HCT116 (cell line): ENCODE measurements at regions not wholly inside any gene's neighbourhood (a gene's known extent, or its start where the extent isn't known, plus 50 kb on each side); places are given as distances from the start of the nearest gene placed in this dataset.

Source experiments
- ATAC-seq: fragments of 200-7000 bp; cut with Tn5 transposase; 2 replicates; pipeline ENCODE4 v1.9.1; 2020; ENCODE audit warnings: mild to moderate bottlenecking, moderate library complexity
- BruUV-seq: library from RNA; stranded (reverse); fragments of 400-500 nt; replicated peaks from 2 replicates; lab custom pipeline; 2021; lab: Mats Ljungman, UMichigan
- CTCF ChIA-PET: fragments of 300-600 bp; sonication (Branson Sonifier 250); formaldehyde crosslinking; loops from one replicate; lab custom pipeline; 2021; ENCODE audit warnings: antibody characterized with exemption; lab: Charles Lee
- POLR2A ChIA-PET: fragments of 300-600, 350-600 bp; sonication (Branson Sonifier 250); formaldehyde crosslinking; loops from one replicate; lab custom pipeline; 2021; ENCODE audit warnings: antibody characterized with exemption; lab: Charles Lee
- RAD21 ChIA-PET, 2 experiments: fragments of 300-600 bp; sonication (Branson Sonifier 250); formaldehyde crosslinking; loops; one replicate each; lab custom pipeline; 2023; ENCODE audit warnings: low total read pairs in 2 of 2; ENCODE audit not compliant: uncharacterized antibody in 2 of 2, unreplicated experiment in 2 of 2, low non-redundant PET in 1 of 2; lab: Charles Lee
- DNase-seq: peaks from one replicate; pipeline ENCODE4 v3.0.0-alpha.2; 2010; ENCODE audit warnings: low read depth, low spot score
- H2AFZ ChIP-seq: fragments of 200-600 bp; shearing (Covaris generic), sonication (generic); 2 replicates; pipeline ENCODE4 v1.6.1; 2017; ENCODE audit warnings: low read depth, mixed run types, mixed read lengths, antibody characterized with exemption, low read length; ENCODE audit not compliant: poor library complexity, severe bottlenecking
- H3K27ac ChIP-seq: 2 replicates; pipeline ENCODE4 v1.5.1; 2012; ENCODE audit warnings: low read depth, low read length
- H3K27me3 ChIP-seq: fragments of 200-600 bp; sonication (generic); 2 replicates; pipeline ENCODE4 v1.6.1; 2016; ENCODE audit warnings: mixed run types, low read length, mixed read lengths; ENCODE audit not compliant: insufficient read depth
- H3K36me3 ChIP-seq, 2 experiments: fragments of 200-500 bp in 1 of 2; fragments of 200-600 bp in 1 of 2; sonication (Bioruptor generic) in 1 of 2; sonication (generic) in 1 of 2; 2 replicates each; pipeline versions ENCODE4 v1.5.1 to v1.6.1; 2014 to 2016; ENCODE audit warnings: low read length in 2 of 2, inconsistent platforms in 1 of 2, mixed read lengths in 1 of 2, mixed run types in 1 of 2; ENCODE audit not compliant: insufficient read depth in 2 of 2, control insufficient read depth in 1 of 2
- H3K4me1 ChIP-seq, 2 experiments: fragments of 200-600 bp in 1 of 2; sonication (generic) in 1 of 2; 2 replicates each; pipeline versions ENCODE4 v1.5.1 to v1.6.1; 2012 to 2017; ENCODE audit warnings: low read length in 2 of 2, inconsistent platforms in 1 of 2, mild to moderate bottlenecking in 1 of 2, mixed read lengths in 1 of 2, mixed run types in 1 of 2, moderate library complexity in 1 of 2; ENCODE audit not compliant: insufficient read depth in 2 of 2, control insufficient read depth in 1 of 2
- H3K4me2 ChIP-seq: fragments of 200-600 bp; sonication (generic); 2 replicates; pipeline ENCODE4 v1.6.1; 2017; ENCODE audit warnings: mixed run types, low read length, mixed read lengths
- H3K4me3 ChIP-seq, 2 experiments: fragments of 200-600 bp in 1 of 2; sonication (generic) in 1 of 2; replicated peaks in 1 of 2; 2 replicates each; pipeline ENCODE4 v1.5.1; 2011 to 2016; ENCODE audit warnings: low read length in 2 of 2, control low read depth in 1 of 2, low read depth in 1 of 2, mild to moderate bottlenecking in 1 of 2, mixed read lengths in 1 of 2, mixed run types in 1 of 2
- H3K79me2 ChIP-seq: fragments of 200-600 bp; sonication (generic); 2 replicates; pipeline ENCODE4 v1.6.1; 2017; ENCODE audit warnings: mild to moderate bottlenecking, mixed run types, low read length, moderate library complexity, mixed read lengths; ENCODE audit not compliant: insufficient read depth
- H3K9ac ChIP-seq: fragments of 200-600 bp; sonication (generic); 2 replicates; pipeline ENCODE4 v1.6.1; 2016; ENCODE audit warnings: low read length, mixed read lengths
- H3K9me2 ChIP-seq: fragments of 200-600 bp; sonication (generic), shearing (Covaris generic); 2 replicates; pipeline ENCODE4 v1.6.1; 2017; ENCODE audit warnings: mixed run types, mild to moderate bottlenecking, moderate library complexity; ENCODE audit not compliant: insufficient read depth
- H3K9me3 ChIP-seq, 2 experiments: fragments of 200-500 bp in 1 of 2; fragments of 200-600 bp in 1 of 2; sonication (Bioruptor generic) in 1 of 2; sonication (generic) in 1 of 2; 2 replicates each; pipeline ENCODE4 v1.6.1; 2014 to 2017; ENCODE audit warnings: low read length in 2 of 2, mixed read lengths in 2 of 2, inconsistent platforms in 1 of 2, low read depth in 1 of 2, mild to moderate bottlenecking in 1 of 2, mixed run types in 1 of 2, moderate library complexity in 1 of 2; ENCODE audit not compliant: control insufficient read depth in 1 of 2, insufficient read depth in 1 of 2
- H4K20me1 ChIP-seq: fragments of 200-600 bp; sonication (generic), shearing (Covaris generic); 2 replicates; pipeline ENCODE4 v1.6.1; 2017; ENCODE audit warnings: mixed run types, mild to moderate bottlenecking, moderate library complexity; ENCODE audit not compliant: insufficient read depth
- CBX3 ChIP-seq: IDR thresholded peaks from 2 replicates; pipeline ENCODE4 v1.6.1; 2012; ENCODE audit warnings: low read depth
- CEBPB ChIP-seq: IDR thresholded peaks from 2 replicates; pipeline ENCODE4 v1.6.1; 2012; ENCODE audit warnings: low read depth
- EGR1 ChIP-seq: IDR thresholded peaks from 2 replicates; pipeline ENCODE4 v1.6.1; 2012; ENCODE audit warnings: low read depth
- ELF1 ChIP-seq: IDR thresholded peaks from 2 replicates; pipeline ENCODE4 v1.6.1; 2012; ENCODE audit warnings: low read depth, borderline replicate concordance
- EZH2phosphoT487 ChIP-seq: fragments of 200-600 bp; IDR thresholded peaks from 2 replicates; pipeline ENCODE4 v1.6.1; 2018; ENCODE audit warnings: antibody characterized with exemption, borderline replicate concordance
- FOSL1 ChIP-seq: IDR thresholded peaks from 2 replicates; pipeline ENCODE4 v1.6.1; 2012; ENCODE audit warnings: low read depth
- JUND ChIP-seq: IDR thresholded peaks from 2 replicates; pipeline ENCODE4 v1.6.1; 2012
- POLR2A ChIP-seq: IDR thresholded peaks from 2 replicates; pipeline ENCODE4 v1.7.0; 2011; ENCODE audit warnings: borderline replicate concordance; ENCODE audit not compliant: insufficient read depth, insufficient read length; ENCODE audit errors: extremely low read depth
- POLR2AphosphoS5 ChIP-seq: IDR thresholded peaks from 2 replicates; pipeline ENCODE4 v1.6.1; 2011; ENCODE audit warnings: mild to moderate bottlenecking, low read depth, low read length, moderate library complexity
- SP1 ChIP-seq: IDR thresholded peaks from 2 replicates; pipeline ENCODE4 v1.6.1; 2012; ENCODE audit warnings: low read depth
- SRF ChIP-seq: IDR thresholded peaks from 2 replicates; pipeline ENCODE4 v1.6.1; 2012; ENCODE audit warnings: low read depth
- TCF7L2 ChIP-seq: IDR thresholded peaks from 2 replicates; pipeline ENCODE4 v1.7.0; 2011; ENCODE audit warnings: borderline replicate concordance, inconsistent platforms; ENCODE audit not compliant: insufficient read depth, insufficient read length; ENCODE audit errors: extremely low read depth
- ZNF274 ChIP-seq: fragments of 200-500 bp; sonication (Bioruptor generic); IDR thresholded peaks from 2 replicates; pipeline ENCODE4 v1.6.1; 2014; ENCODE audit warnings: mild to moderate bottlenecking, low read depth, low read length, inconsistent platforms
- intact Hi-C: fragments of 100-400 bp; cut with micrococcal nuclease; formaldehyde crosslinking; loops from 2 replicates; pipeline ENCODE4 v1.10.0; 2022
- TF ChIP-seq, protein P1 (sequence below): IDR thresholded peaks from 2 replicates; pipeline ENCODE4 v1.6.1; 2012
- TF ChIP-seq, protein P2 (sequence below): IDR thresholded peaks from 2 replicates; pipeline ENCODE4 v1.6.1; 2012
- TF ChIP-seq, protein P3 (sequence below): IDR thresholded peaks from 2 replicates; pipeline ENCODE4 v1.6.1; 2012; ENCODE audit warnings: low read depth

DNA sequence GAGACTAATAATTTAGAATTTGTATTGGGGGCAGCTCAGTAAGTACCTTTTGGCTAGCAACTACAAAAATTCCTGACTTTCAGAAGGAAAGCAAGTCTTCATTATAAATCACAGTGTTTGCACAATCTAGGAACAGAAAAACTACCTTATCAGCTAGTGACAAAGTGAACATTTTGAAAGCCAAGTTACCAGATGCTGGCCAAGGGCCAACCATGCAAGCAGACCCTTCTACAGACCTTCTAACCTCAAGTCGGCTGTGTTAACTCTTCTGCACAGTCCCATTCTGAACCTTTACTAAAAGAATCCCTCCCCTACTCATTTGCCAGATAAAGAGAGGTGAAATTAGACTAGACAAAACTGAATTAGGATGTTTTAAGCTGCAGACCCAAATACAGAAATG is 341.9 kb downstream of the COL12A1 start:
- no peaks in the 10 kb centered on the region for H4K20me1 ChIP-seq
- no peak overlapping the region for H3K27ac ChIP-seq
- intact Hi-C loops = no loop called here
- no peaks in the 10 kb centered on the region for H3K9me3 ChIP-seq
- no peak overlapping the region for H3K9ac ChIP-seq
- H3K79me2 ChIP-seq = no peaks in the 10 kb centered on the region
- no peak overlapping the region for H3K4me3 ChIP-seq
- no peaks in the 10 kb centered on the region for H3K36me3 ChIP-seq
- no peak for TF ChIP-seq CBX3
- TF ChIP-seq POLR2AphosphoS5 = no peak
- TF ChIP-seq SP1 = no peak
- BruUV-seq = no TSS peak
- no peak overlapping the region for H2AFZ ChIP-seq
- no peaks in the 10 kb centered on the region for H3K4me1 ChIP-seq
- H3K4me2 ChIP-seq = no peak overlapping the region
- ATAC-seq (no peak), DNase-seq (no peak)
- H3K9me2 ChIP-seq = no peaks in the 10 kb centered on the region
- ChIA-PET RAD21 (no interaction called here), POLR2A (no interaction called here), CTCF (no interaction called here)
- no peaks in the 10 kb centered on the region for H3K27me3 ChIP-seq

DNA sequence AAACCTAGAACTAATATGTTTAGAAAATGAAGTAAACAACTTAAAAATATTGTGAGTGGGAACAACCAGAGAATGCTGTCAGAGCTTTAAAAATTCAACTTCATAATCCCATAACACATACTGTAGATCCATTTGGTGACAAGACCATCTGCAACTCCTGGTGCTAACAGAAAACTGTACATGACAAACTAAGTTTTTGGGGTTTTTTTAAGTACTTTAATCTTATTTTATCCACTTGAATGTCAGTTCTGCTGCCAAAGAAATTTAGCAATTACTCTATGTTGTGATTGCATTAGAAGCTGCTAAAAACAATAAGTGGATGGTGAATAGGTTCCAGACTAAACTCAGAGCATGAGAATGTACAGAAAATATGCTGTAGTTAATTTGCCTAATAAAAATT is 345.4 kb downstream of the COL12A1 start:
- Histone ChIP-seq H3K9me3 (no peaks in the 10 kb centered on the region), H3K27ac (no peak overlapping the region), H3K4me1 (no peaks in the 10 kb centered on the region), H3K79me2 (no peaks in the 10 kb centered on the region), H3K4me3 (no peak overlapping the region), H3K9ac (no peak overlapping the region), H3K36me3 (no peaks in the 10 kb centered on the region), H3K4me2 (no peak overlapping the region), H3K27me3 (no peaks in the 10 kb centered on the region), H3K9me2 (no peaks in the 10 kb centered on the region), H2AFZ (no peak overlapping the region), H4K20me1 (no peaks in the 10 kb centered on the region)
- RAD21 ChIA-PET = no interaction called here
- intact Hi-C loops = no loop called here
- no peak for DNase-seq
- POLR2A ChIA-PET = no interaction called here
- no peak for TF ChIP-seq ELF1
- TF ChIP-seq CBX3 = no peak
- no peak for TF ChIP-seq ZNF274
- no peak for TF ChIP-seq FOSL1
- TF ChIP-seq SP1 = no peak
- TF ChIP-seq, protein P1, sequence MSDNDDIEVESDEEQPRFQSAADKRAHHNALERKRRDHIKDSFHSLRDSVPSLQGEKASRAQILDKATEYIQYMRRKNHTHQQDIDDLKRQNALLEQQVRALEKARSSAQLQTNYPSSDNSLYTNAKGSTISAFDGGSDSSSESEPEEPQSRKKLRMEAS = no peak
- no peak for TF ChIP-seq EGR1
- TF ChIP-seq POLR2A = no peak
- TF ChIP-seq, protein P2, sequence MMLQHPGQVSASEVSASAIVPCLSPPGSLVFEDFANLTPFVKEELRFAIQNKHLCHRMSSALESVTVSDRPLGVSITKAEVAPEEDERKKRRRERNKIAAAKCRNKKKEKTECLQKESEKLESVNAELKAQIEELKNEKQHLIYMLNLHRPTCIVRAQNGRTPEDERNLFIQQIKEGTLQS = no peak
- no peak for TF ChIP-seq EZH2phosphoT487
- TF ChIP-seq TCF7L2 = no peak
- TF ChIP-seq JUND = no peak
- TF ChIP-seq CEBPB = no peak
- TF ChIP-seq, protein P3, sequence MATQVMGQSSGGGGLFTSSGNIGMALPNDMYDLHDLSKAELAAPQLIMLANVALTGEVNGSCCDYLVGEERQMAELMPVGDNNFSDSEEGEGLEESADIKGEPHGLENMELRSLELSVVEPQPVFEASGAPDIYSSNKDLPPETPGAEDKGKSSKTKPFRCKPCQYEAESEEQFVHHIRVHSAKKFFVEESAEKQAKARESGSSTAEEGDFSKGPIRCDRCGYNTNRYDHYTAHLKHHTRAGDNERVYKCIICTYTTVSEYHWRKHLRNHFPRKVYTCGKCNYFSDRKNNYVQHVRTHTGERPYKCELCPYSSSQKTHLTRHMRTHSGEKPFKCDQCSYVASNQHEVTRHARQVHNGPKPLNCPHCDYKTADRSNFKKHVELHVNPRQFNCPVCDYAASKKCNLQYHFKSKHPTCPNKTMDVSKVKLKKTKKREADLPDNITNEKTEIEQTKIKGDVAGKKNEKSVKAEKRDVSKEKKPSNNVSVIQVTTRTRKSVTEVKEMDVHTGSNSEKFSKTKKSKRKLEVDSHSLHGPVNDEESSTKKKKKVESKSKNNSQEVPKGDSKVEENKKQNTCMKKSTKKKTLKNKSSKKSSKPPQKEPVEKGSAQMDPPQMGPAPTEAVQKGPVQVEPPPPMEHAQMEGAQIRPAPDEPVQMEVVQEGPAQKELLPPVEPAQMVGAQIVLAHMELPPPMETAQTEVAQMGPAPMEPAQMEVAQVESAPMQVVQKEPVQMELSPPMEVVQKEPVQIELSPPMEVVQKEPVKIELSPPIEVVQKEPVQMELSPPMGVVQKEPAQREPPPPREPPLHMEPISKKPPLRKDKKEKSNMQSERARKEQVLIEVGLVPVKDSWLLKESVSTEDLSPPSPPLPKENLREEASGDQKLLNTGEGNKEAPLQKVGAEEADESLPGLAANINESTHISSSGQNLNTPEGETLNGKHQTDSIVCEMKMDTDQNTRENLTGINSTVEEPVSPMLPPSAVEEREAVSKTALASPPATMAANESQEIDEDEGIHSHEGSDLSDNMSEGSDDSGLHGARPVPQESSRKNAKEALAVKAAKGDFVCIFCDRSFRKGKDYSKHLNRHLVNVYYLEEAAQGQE = no peak
- TF ChIP-seq SRF = no peak
- CTCF ChIA-PET = no interaction called here
- no TSS peak for BruUV-seq
- ATAC-seq = no peak
